ENCODE measurements at regions not wholly inside any gene's neighbourhood (a gene's known extent, or its start where the extent isn't known, plus 50 kb on each side); places are given as distances from the start of the nearest gene placed in this dataset.

GRCh38 chr7:3135626-3136025 lies 92.0 kb upstream of the CARD11 start:
- H3K4me1 ChIP-seq (ENCODE audit: low read length) = no peaks in the 10 kb centered on the region
- H3K4me2 ChIP-seq (ENCODE audit: low read depth, low read length) = no peak overlapping the region
- TF ChIP-seq EZH2 (optimal IDR thresholded peaks at IDR 0.05; ENCODE audit: low read depth, low read length) (no peak), EZH2phosphoT487 (IDR thresholded peaks at IDR 0.05; ENCODE audit: low read length) (no peak), CTCF (IDR thresholded peaks at IDR 0.05; ENCODE audit: low read length) (no peak)

GRCh38 chr7:3138206-3138605 lies 94.5 kb upstream of the CARD11 start:
- Histone ChIP-seq H2AFZ (ENCODE audit: low read length) (no peak overlapping the region), H3K4me2 (ENCODE audit: low read depth, low read length) (no peak overlapping the region), H3K9ac (ENCODE audit: low read length) (no peak overlapping the region), H3K4me3 (ENCODE audit: low read length) (no peak overlapping the region), H3K27me3 (replicated peaks; ENCODE audit: insufficient read depth, low read length) (no peaks in the 10 kb centered on the region), H3K36me3 (replicated peaks; ENCODE audit: insufficient read depth, low read length) (no peaks in the 10 kb centered on the region), H3K4me1 (ENCODE audit: low read length) (no peaks in the 10 kb centered on the region), H3K9me3 (replicated peaks; ENCODE audit: insufficient read depth, low read length) (no peaks in the 10 kb centered on the region), H3K79me2 (ENCODE audit: low read length) (no peaks in the 10 kb centered on the region), H3F3A (ENCODE audit: insufficient read depth, low read length) (no peaks in the 10 kb centered on the region), H3K9me2 (replicated peaks; ENCODE audit: insufficient read depth, low read length) (no peaks in the 10 kb centered on the region), H4K20me1 (ENCODE audit: insufficient read depth, low read length) (no peaks in the 10 kb centered on the region), H3K27ac (ENCODE audit: low read length) (no peak overlapping the region)
- DNase-seq = no peak
- no peak for TF ChIP-seq EZH2phosphoT487 (IDR thresholded peaks at IDR 0.05; ENCODE audit: low read length)

More at GRCh38 chr7:3135626-3136025, 92.0 kb upstream of the CARD11 start:
- Histone ChIP-seq H4K20me1 (ENCODE audit: insufficient read depth, low read length) (no peaks in the 10 kb centered on the region), H3K27ac (ENCODE audit: low read length) (no peak overlapping the region), H3K9ac (ENCODE audit: low read length) (no peak overlapping the region), H3K9me2 (replicated peaks; ENCODE audit: insufficient read depth, low read length) (no peaks in the 10 kb centered on the region), H2AFZ (ENCODE audit: low read length) (no peak overlapping the region), H3K36me3 (replicated peaks; ENCODE audit: insufficient read depth, low read length) (no peaks in the 10 kb centered on the region), H3K79me2 (ENCODE audit: low read length) (no peaks in the 10 kb centered on the region), H3K9me3 (replicated peaks; ENCODE audit: insufficient read depth, low read length) (no peaks in the 10 kb centered on the region), H3K4me3 (ENCODE audit: low read length) (no peak overlapping the region), H3F3A (ENCODE audit: insufficient read depth, low read length) (no peaks in the 10 kb centered on the region), H3K27me3 (replicated peaks; ENCODE audit: insufficient read depth, low read length) (no peaks in the 10 kb centered on the region)
- no peak for DNase-seq

GRCh38 chr7:3138997-3139396 lies 95.3 kb upstream of the CARD11 start:
- Histone ChIP-seq H3K9ac (ENCODE audit: low read length) (no peak overlapping the region), H3K36me3 (replicated peaks; ENCODE audit: insufficient read depth, low read length) (no peaks in the 10 kb centered on the region), H3K4me2 (ENCODE audit: low read depth, low read length) (no peak overlapping the region), H3K79me2 (ENCODE audit: low read length) (no peaks in the 10 kb centered on the region), H3K9me3 (replicated peaks; ENCODE audit: insufficient read depth, low read length) (no peaks in the 10 kb centered on the region), H2AFZ (ENCODE audit: low read length) (no peak overlapping the region), H3K9me2 (replicated peaks; ENCODE audit: insufficient read depth, low read length) (no peaks in the 10 kb centered on the region), H3K4me1 (ENCODE audit: low read length) (no peaks in the 10 kb centered on the region), H3F3A (ENCODE audit: insufficient read depth, low read length) (no peaks in the 10 kb centered on the region), H3K27me3 (replicated peaks; ENCODE audit: insufficient read depth, low read length) (no peaks in the 10 kb centered on the region), H3K27ac (ENCODE audit: low read length) (no peak overlapping the region), H3K4me3 (ENCODE audit: low read length) (no peak overlapping the region), H4K20me1 (ENCODE audit: insufficient read depth, low read length) (no peaks in the 10 kb centered on the region)
- no peak for DNase-seq
- TF ChIP-seq EZH2 (optimal IDR thresholded peaks at IDR 0.05; ENCODE audit: low read depth, low read length) (no peak), CTCF (IDR thresholded peaks at IDR 0.05; ENCODE audit: low read length) (no peak), EZH2phosphoT487 (IDR thresholded peaks at IDR 0.05; ENCODE audit: low read length) (no peak)

- no peaks in the 10 kb centered on the region for H3F3A ChIP-seq (ENCODE audit: insufficient read depth, low read length)
- H3K27ac ChIP-seq (ENCODE audit: low read length) = no peak overlapping the region
- H3K36me3 ChIP-seq (replicated peaks; ENCODE audit: insufficient read depth, low read length) = no peaks in the 10 kb centered on the region
- no peaks in the 10 kb centered on the region for H3K79me2 ChIP-seq (ENCODE audit: low read length)
- DNase-seq = no peak
- no peak overlapping the region for H3K4me2 ChIP-seq (ENCODE audit: low read depth, low read length)
- no peaks in the 10 kb centered on the region for H4K20me1 ChIP-seq (ENCODE audit: insufficient read depth, low read length)
- no peaks in the 10 kb centered on the region for H3K4me1 ChIP-seq (ENCODE audit: low read length)
- H3K9me3 ChIP-seq (replicated peaks; ENCODE audit: insufficient read depth, low read length) = no peaks in the 10 kb centered on the region
- H3K9ac ChIP-seq (ENCODE audit: low read length) = no peak overlapping the region
- H3K9me2 ChIP-seq (replicated peaks; ENCODE audit: insufficient read depth, low read length) = no peaks in the 10 kb centered on the region
- H3K4me3 ChIP-seq (ENCODE audit: low read length) = no peak overlapping the region
- H3K27me3 ChIP-seq (replicated peaks; ENCODE audit: insufficient read depth, low read length) = no peaks in the 10 kb centered on the region
- TF ChIP-seq CTCF (IDR thresholded peaks at IDR 0.05; ENCODE audit: low read length) (no peak), EZH2 (optimal IDR thresholded peaks at IDR 0.05; ENCODE audit: low read depth, low read length) (no peak), EZH2phosphoT487 (IDR thresholded peaks at IDR 0.05; ENCODE audit: low read length) (no peak)
- no peak overlapping the region for H2AFZ ChIP-seq (ENCODE audit: low read length)
These were observed 97.2 kb upstream of the CARD11 start for GRCh38 chr7:3140834-3141233.

Data from MM.1S (cell line).